ENCODE measurements at regions not wholly inside any gene's neighbourhood (a gene's known extent, or its start where the extent isn't known, plus 50 kb on each side); places are given as distances from the start of the nearest gene placed in this dataset.

- no peak for DNase-seq
- H3K4me1 ChIP-seq, result no peaks in the 10 kb centered on the region
- H3K36me3 ChIP-seq (replicated peaks in 1 of 2; ENCODE audit: insufficient read depth in 1 of 2, low read depth in 2 of 2), result no peaks in the 10 kb centered on the region
- H3K9me3 ChIP-seq, result no peaks in the 10 kb centered on the region
- intact Hi-C loops (cut with DNase I), result no loop called here
- TF ChIP-seq CTCF (IDR thresholded peaks at IDR 0.05) (no peak), POLR2A (IDR thresholded peaks at IDR 0.05) (no peak)
- no peak overlapping the region for H3K4me3 ChIP-seq
- no peak for ATAC-seq
- no peaks in the 10 kb centered on the region for H3K27me3 ChIP-seq
- 68 to 72% methylated on average over 4 of the region's 4 CpGs for WGBS, 2 donors
- no peak overlapping the region for H3K27ac ChIP-seq
Measured at GRCh38 chr15:81786776-81787175, 259.0 kb downstream of the MEX3B start.

GRCh38 chr15:81785679-81786078 is 260.1 kb downstream of the MEX3B start:
- no peak for DNase-seq
- no peak for TF ChIP-seq CTCF (IDR thresholded peaks at IDR 0.05)
- H3K9me3 ChIP-seq, result no peaks in the 10 kb centered on the region
- H3K4me1 ChIP-seq, result no peaks in the 10 kb centered on the region
- no peak overlapping the region for H3K27ac ChIP-seq
- no peak for ATAC-seq
- H3K36me3 ChIP-seq (replicated peaks in 1 of 2; ENCODE audit: insufficient read depth in 1 of 2, low read depth in 2 of 2), result no peaks in the 10 kb centered on the region
- no peaks in the 10 kb centered on the region for H3K27me3 ChIP-seq
- intact Hi-C loops (cut with DNase I), result no loop called here
- WGBS, 2 donors, result 79 to 91% methylated on average over 5 of the region's 5 CpGs
- H3K4me3 ChIP-seq, result no peak overlapping the region

DNA sequence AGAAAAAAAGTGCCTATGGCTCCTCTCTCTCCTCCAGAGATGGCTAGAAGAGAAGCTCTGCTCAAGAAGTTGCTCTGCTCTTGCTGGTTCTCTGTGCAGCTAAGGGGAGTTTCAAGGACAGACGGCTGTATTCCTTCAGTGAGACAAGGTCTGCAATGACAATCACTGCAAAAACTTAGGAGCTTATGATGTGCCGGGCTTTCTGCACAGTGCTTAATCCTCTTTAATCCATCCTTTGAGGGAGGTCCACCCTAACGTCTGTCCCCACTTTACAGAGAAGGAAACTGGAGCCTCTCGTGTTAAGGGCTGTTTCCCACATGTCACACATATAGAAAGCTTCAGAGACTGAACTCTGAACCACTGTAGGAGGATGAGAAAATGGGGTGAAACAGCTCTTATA is 260.6 kb downstream of the MEX3B start:
- Histone ChIP-seq H3K27me3 (no peaks in the 10 kb centered on the region), H3K36me3 (replicated peaks in 1 of 2; ENCODE audit: insufficient read depth in 1 of 2, low read depth in 2 of 2) (no peaks in the 10 kb centered on the region), H3K27ac (no peak overlapping the region), H3K4me3 (no peak overlapping the region), H3K9me3 (no peaks in the 10 kb centered on the region), H3K4me1 (no peaks in the 10 kb centered on the region)
- TF ChIP-seq CTCF (IDR thresholded peaks at IDR 0.05) (no peak), POLR2A (IDR thresholded peaks at IDR 0.05) (no peak)
- no peak for ATAC-seq
- no peak for DNase-seq
- 49 to 57% methylated on average over 4 of the region's 4 CpGs for WGBS, 2 donors
- intact Hi-C loops (cut with DNase I), result no loop called here

- Histone ChIP-seq H3K27me3 (no peaks in the 10 kb centered on the region), H3K36me3 (replicated peaks in 1 of 2; ENCODE audit: insufficient read depth in 1 of 2, low read depth in 2 of 2) (no peaks in the 10 kb centered on the region), H3K27ac (no peak overlapping the region), H3K9me3 (no peaks in the 10 kb centered on the region), H3K4me3 (no peak overlapping the region), H3K4me1 (no peaks in the 10 kb centered on the region)
- DNase-seq, result no peak
- intact Hi-C loops (cut with DNase I), result no loop called here
- TF ChIP-seq CTCF (IDR thresholded peaks at IDR 0.05) (no peak), POLR2A (IDR thresholded peaks at IDR 0.05) (no peak)
- WGBS, 2 donors, result 76 to 79% methylated on average over 6 of the region's 6 CpGs
- no peak for ATAC-seq
Measured at GRCh38 chr15:81784751-81785150, 261.1 kb downstream of the MEX3B start.

GRCh38 chr15:81783586-81783985 is 262.2 kb downstream of the MEX3B start:
- intact Hi-C loops (cut with DNase I), result no loop called here
- Histone ChIP-seq H3K4me1 (no peaks in the 10 kb centered on the region), H3K4me3 (no peak overlapping the region), H3K36me3 (replicated peaks in 1 of 2; ENCODE audit: insufficient read depth in 1 of 2, low read depth in 2 of 2) (no peaks in the 10 kb centered on the region), H3K27ac (no peak overlapping the region), H3K27me3 (no peaks in the 10 kb centered on the region), H3K9me3 (no peaks in the 10 kb centered on the region)
- ATAC-seq (no peak), DNase-seq (no peak)
- TF ChIP-seq CTCF (IDR thresholded peaks at IDR 0.05), result no peak
- no peak for TF ChIP-seq POLR2A (IDR thresholded peaks at IDR 0.05)
- WGBS, 2 donors, result 89% methylated on average over 3 of the region's 3 CpGs
